Gastrocnemius medialis (tissue), 4 donors: ENCODE measurements at regions not wholly inside any gene's neighbourhood (a gene's known extent, or its start where the extent isn't known, plus 50 kb on each side); places are given as distances from the start of the nearest gene placed in this dataset.

ENCODE experiments used
- ATAC-seq, 2 donors: fragments of 150-250 bp; one replicate each; pipeline ENCODE4 v1.9.1; 2016
- DNase-seq, 2 donors: peaks; one replicate each; pipeline ENCODE4 v3.0.0-alpha.2; 2019
- H3K27ac ChIP-seq, 4 donors: fragments of 200-600 bp; sonication (generic); 1 replicate in 1 of 4; 2 replicates in 3 of 4; pipeline ENCODE4 v1.5.1; 2016 to 2018; ENCODE audit warnings: mild to moderate bottlenecking in 2 of 4, moderate library complexity in 1 of 4
- H3K27me3 ChIP-seq, 3 donors: fragments of 200-600 bp; sonication (generic) in 2 of 3; 1 replicate in 1 of 3; 2 replicates in 2 of 3; pipeline versions ENCODE4 v1.5.1 to v1.6.0; 2016 to 2019; ENCODE audit warnings: mild to moderate bottlenecking in 1 of 3, moderate library complexity in 1 of 3
- H3K36me3 ChIP-seq, 2 donors: fragments of 200-600 bp; sonication (generic) in 1 of 2; one replicate each; pipeline ENCODE4 v1.5.1; 2017 to 2018
- H3K4me1 ChIP-seq, 2 donors: fragments of 200-600 bp; sonication (generic) in 1 of 2; one replicate each; pipeline ENCODE4 v1.5.1; 2016 to 2017; ENCODE audit warnings: mild to moderate bottlenecking in 2 of 2
- H3K4me3 ChIP-seq, 4 donors: fragments of 200-600 bp; sonication (generic) in 3 of 4; 1 replicate in 1 of 4; 2 replicates in 3 of 4; pipeline ENCODE4 v1.5.1; 2016 to 2019; ENCODE audit warnings: mild to moderate bottlenecking in 2 of 4
- H3K9me3 ChIP-seq, 3 donors: fragments of 200-600 bp; sonication (generic) in 2 of 3; 1 replicate in 1 of 3; 2 replicates in 2 of 3; pipeline ENCODE4 v1.5.1; 2016 to 2019
- POLR2A ChIP-seq, 2 donors: fragments of 450-650 bp; IDR thresholded peaks; one replicate each; pipeline ENCODE4 v1.6.1; 2017; ENCODE audit warnings: antibody characterized with exemption in 2 of 2, mild to moderate bottlenecking in 2 of 2, moderate library complexity in 2 of 2
- in situ Hi-C, 4 donors: fragments of 200-750 bp; cut with MboI; loops; one replicate each; pipeline versions ENCODE4 v1.15.0 to v1.8.0; 2017; ENCODE audit warnings: low sequenced_read_pairs in 4 of 4
- intact Hi-C: fragments of 100-400 bp; cut with DNase I; formaldehyde crosslinking; loops from one replicate; pipeline ENCODE4 v1.15.1; 2023; ENCODE audit warnings: low total_unique reads
- TF ChIP-seq, protein P1 (sequence below), 5 experiments: fragments of 450-650 bp in 3 of 5; fragments of 200-600 bp in 2 of 5; sonication (generic) in 2 of 5; IDR thresholded peaks in 4 of 5; conservative IDR thresholded peaks in 1 of 5; 1 replicate in 4 of 5; 2 replicates in 1 of 5; pipeline ENCODE4 v1.5.1; 2016 to 2019; ENCODE audit warnings: antibody characterized with exemption in 5 of 5, mild to moderate bottlenecking in 3 of 5, moderate library complexity in 3 of 5

DNA sequence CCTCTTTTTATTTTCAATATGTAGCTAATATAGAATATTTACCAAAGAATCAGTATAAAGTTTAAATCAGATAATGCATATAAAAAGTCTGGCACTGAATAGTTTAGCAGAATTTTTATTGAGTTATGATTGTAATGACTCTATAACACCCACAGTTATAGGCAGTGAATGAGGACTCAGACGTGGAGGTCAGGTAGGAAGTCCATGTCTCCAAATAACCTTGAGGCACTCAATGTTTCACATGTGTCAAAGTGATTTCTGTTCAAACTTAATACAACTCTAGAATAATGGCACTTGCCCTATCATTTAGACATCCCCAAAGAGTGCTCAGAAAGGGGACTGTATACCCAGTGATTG, 332.1 kb downstream of the BMPER start:
- intact Hi-C loops (no loop called here), in situ Hi-C loops (no loop called here)
- H3K4me1 ChIP-seq = no peaks in the 10 kb centered on the region
- no peaks in the 10 kb centered on the region for H3K36me3 ChIP-seq
- H3K9me3 ChIP-seq = no peaks in the 10 kb centered on the region
- H3K27me3 ChIP-seq = no peaks in the 10 kb centered on the region
- H3K27ac ChIP-seq = no peak overlapping the region
- H3K4me3 ChIP-seq = no peak overlapping the region
- ATAC-seq (no peak), DNase-seq (no peak)
- TF ChIP-seq, protein P1, sequence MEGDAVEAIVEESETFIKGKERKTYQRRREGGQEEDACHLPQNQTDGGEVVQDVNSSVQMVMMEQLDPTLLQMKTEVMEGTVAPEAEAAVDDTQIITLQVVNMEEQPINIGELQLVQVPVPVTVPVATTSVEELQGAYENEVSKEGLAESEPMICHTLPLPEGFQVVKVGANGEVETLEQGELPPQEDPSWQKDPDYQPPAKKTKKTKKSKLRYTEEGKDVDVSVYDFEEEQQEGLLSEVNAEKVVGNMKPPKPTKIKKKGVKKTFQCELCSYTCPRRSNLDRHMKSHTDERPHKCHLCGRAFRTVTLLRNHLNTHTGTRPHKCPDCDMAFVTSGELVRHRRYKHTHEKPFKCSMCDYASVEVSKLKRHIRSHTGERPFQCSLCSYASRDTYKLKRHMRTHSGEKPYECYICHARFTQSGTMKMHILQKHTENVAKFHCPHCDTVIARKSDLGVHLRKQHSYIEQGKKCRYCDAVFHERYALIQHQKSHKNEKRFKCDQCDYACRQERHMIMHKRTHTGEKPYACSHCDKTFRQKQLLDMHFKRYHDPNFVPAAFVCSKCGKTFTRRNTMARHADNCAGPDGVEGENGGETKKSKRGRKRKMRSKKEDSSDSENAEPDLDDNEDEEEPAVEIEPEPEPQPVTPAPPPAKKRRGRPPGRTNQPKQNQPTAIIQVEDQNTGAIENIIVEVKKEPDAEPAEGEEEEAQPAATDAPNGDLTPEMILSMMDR (IDR thresholded peaks at IDR 0.05 in 4 of 5, conservative IDR thresholded peaks at IDR 0.05 in 1 of 5) = no peak
- no peak for TF ChIP-seq POLR2A (IDR thresholded peaks at IDR 0.05)

DNA sequence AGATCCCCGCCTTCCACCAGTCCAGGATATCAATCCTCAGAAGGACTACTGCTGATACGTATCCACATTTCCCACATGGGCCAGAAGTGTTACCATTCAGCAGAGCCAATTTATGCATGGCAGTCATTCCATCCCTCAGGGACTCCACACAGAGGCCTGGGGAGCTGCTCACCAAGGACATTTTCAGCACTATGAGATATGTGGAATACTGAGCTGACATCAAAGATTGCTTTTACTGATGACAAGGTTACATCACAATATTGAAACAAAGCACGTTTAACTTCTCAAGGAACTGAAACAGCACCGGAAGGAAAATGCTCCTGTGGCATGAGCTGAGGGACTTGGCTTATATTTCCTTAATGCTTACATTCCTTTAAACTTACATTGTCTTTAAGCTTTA, 335.1 kb downstream of the BMPER start:
- intact Hi-C loops = no loop called here
- no peak for DNase-seq
- ATAC-seq = no peak
- H3K9me3 ChIP-seq = no peaks in the 10 kb centered on the region
- H3K4me1 ChIP-seq = no peaks in the 10 kb centered on the region
- in situ Hi-C loops = no loop called here
- TF ChIP-seq, protein P1 (IDR thresholded peaks at IDR 0.05 in 4 of 5, conservative IDR thresholded peaks at IDR 0.05 in 1 of 5) = no peak
- no peak for TF ChIP-seq POLR2A (IDR thresholded peaks at IDR 0.05)
- no peak overlapping the region for H3K27ac ChIP-seq
- no peak overlapping the region for H3K4me3 ChIP-seq
- H3K27me3 ChIP-seq = no peaks in the 10 kb centered on the region
- no peaks in the 10 kb centered on the region for H3K36me3 ChIP-seq

GRCh38 chr7:34242391-34242790, 337.1 kb downstream of the BMPER start:
- Histone ChIP-seq H3K9me3 (no peaks in the 10 kb centered on the region), H3K4me1 (no peaks in the 10 kb centered on the region), H3K4me3 (no peak overlapping the region), H3K27ac (no peak overlapping the region), H3K36me3 (no peaks in the 10 kb centered on the region), H3K27me3 (no peaks in the 10 kb centered on the region)
- in situ Hi-C loops = no loop called here
- intact Hi-C loops = no loop called here
- ATAC-seq (no peak), DNase-seq (no peak)
- TF ChIP-seq, protein P1 (IDR thresholded peaks at IDR 0.05 in 4 of 5, conservative IDR thresholded peaks at IDR 0.05 in 1 of 5) = no peak
- TF ChIP-seq POLR2A (IDR thresholded peaks at IDR 0.05) = no peak

DNA sequence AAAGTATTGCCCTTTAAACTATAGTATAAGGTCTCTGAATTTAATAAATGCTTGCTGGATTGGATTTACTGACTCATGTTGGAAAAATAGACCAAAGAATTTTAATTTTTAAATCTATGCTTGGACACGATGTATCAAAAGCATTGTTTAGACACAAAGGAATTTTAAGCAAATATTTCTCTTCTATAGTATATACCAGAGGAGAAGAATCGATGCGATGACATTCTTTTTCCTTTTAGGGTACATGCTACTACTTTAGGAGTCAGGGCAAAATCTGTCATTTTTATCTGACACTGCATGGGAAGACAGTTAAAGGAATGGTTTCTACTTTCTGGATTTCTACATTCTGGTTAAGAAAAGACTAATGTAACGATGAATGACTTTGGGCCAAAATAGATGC, 339.9 kb downstream of the BMPER start:
- in situ Hi-C loops = no loop called here
- TF ChIP-seq POLR2A (IDR thresholded peaks at IDR 0.05) = no peak
- TF ChIP-seq, protein P1 (IDR thresholded peaks at IDR 0.05 in 4 of 5, conservative IDR thresholded peaks at IDR 0.05 in 1 of 5) = no peak
- ATAC-seq (no peak), DNase-seq (no peak)
- Histone ChIP-seq H3K36me3 (no peaks in the 10 kb centered on the region), H3K9me3 (no peaks in the 10 kb centered on the region), H3K4me3 (no peak overlapping the region), H3K27me3 (no peaks in the 10 kb centered on the region), H3K4me1 (no peaks in the 10 kb centered on the region), H3K27ac (no peak overlapping the region)
- intact Hi-C loops = no loop called here

GRCh38 chr7:34247468-34247867, 342.1 kb downstream of the BMPER start:
- Histone ChIP-seq H3K27ac (no peak overlapping the region), H3K27me3 (no peaks in the 10 kb centered on the region), H3K4me1 (no peaks in the 10 kb centered on the region), H3K4me3 (no peak overlapping the region), H3K9me3 (no peaks in the 10 kb centered on the region), H3K36me3 (no peaks in the 10 kb centered on the region)
- in situ Hi-C loops (no loop called here), intact Hi-C loops (no loop called here)
- DNase-seq (no peak), ATAC-seq (no peak)
- no peak for TF ChIP-seq POLR2A (IDR thresholded peaks at IDR 0.05)
- TF ChIP-seq, protein P1 (IDR thresholded peaks at IDR 0.05 in 4 of 5, conservative IDR thresholded peaks at IDR 0.05 in 1 of 5) = no peak
